Nephron (organoid): ENCODE measurements at regions not wholly inside any gene's neighbourhood (a gene's known extent, or its start where the extent isn't known, plus 50 kb on each side); places are given as distances from the start of the nearest gene placed in this dataset.

Experiments used
- H3K27ac Mint-ChIP-seq, 3 experiments: 2 replicates each; pipeline ENCODE4 v1.8.0; 2020; ENCODE audit warnings: mixed read lengths in 3 of 3, mild to moderate bottlenecking in 2 of 3, moderate library complexity in 1 of 3
- H3K27me3 Mint-ChIP-seq: 2 replicates; pipeline ENCODE4 v1.8.0; 2021; ENCODE audit warnings: low read depth, mild to moderate bottlenecking, moderate library complexity, mixed read lengths
- H3K36me3 Mint-ChIP-seq: 2 replicates; pipeline ENCODE4 v1.8.0; 2020; ENCODE audit warnings: low read depth, mixed read lengths
- H3K4me1 Mint-ChIP-seq: 2 replicates; pipeline ENCODE4 v1.8.0; 2020; ENCODE audit warnings: mixed read lengths
- H3K4me3 Mint-ChIP-seq, 3 experiments: 2 replicates each; pipeline ENCODE4 v1.8.0; 2020; ENCODE audit warnings: mild to moderate bottlenecking in 3 of 3, mixed read lengths in 3 of 3, moderate library complexity in 2 of 3
- H3K9me3 Mint-ChIP-seq: 2 replicates; pipeline ENCODE4 v1.8.0; 2020; ENCODE audit warnings: mixed read lengths
- TF ChIP-seq, protein P1 (sequence below), 3 experiments: fragments of 200-600 bp; sonication (generic); IDR thresholded peaks; one replicate each; pipeline ENCODE4 v1.5.0; 2021; ENCODE audit warnings: antibody characterized with exemption in 3 of 3; ENCODE audit not compliant: unreplicated experiment in 3 of 3

GRCh38 chr2:119082821-119083400 lies 75.6 kb downstream of the C1QL2 start:
- Mint-ChIP-seq H3K36me3 (no peaks in the 10 kb centered on the region), H3K9me3 (peaks cover 2% of the 10 kb centered on the region), H3K4me3 (no peak overlapping the region), H3K27me3 (peaks cover 4% of the 10 kb centered on the region), H3K27ac (no peak overlapping the region), H3K4me1 (peaks cover 38% of the 10 kb centered on the region)
- TF ChIP-seq, protein P1, sequence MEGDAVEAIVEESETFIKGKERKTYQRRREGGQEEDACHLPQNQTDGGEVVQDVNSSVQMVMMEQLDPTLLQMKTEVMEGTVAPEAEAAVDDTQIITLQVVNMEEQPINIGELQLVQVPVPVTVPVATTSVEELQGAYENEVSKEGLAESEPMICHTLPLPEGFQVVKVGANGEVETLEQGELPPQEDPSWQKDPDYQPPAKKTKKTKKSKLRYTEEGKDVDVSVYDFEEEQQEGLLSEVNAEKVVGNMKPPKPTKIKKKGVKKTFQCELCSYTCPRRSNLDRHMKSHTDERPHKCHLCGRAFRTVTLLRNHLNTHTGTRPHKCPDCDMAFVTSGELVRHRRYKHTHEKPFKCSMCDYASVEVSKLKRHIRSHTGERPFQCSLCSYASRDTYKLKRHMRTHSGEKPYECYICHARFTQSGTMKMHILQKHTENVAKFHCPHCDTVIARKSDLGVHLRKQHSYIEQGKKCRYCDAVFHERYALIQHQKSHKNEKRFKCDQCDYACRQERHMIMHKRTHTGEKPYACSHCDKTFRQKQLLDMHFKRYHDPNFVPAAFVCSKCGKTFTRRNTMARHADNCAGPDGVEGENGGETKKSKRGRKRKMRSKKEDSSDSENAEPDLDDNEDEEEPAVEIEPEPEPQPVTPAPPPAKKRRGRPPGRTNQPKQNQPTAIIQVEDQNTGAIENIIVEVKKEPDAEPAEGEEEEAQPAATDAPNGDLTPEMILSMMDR (IDR thresholded peaks at IDR 0.05; ENCODE audit: unreplicated experiment in 3 of 3): no peak

DNA sequence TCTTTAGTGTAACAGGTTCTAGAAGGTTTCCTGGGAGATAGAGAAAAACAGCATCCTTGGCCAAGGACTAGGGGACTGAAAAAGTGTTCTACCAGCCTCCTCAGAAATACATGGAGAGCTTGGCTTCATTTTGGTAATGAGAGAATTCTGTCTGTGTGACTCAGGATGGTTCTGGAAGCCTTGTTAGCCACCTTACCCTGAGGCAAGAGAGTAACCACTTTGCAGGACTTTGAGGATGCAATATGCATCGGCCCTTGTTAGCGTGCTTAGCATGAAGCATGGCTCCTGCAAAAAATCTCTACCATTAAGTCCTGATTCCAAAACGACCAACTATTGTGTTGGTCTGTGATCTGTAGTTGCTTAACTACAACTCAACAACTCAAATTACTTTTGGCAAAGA lies 79.8 kb downstream of the C1QL2 start:
- TF ChIP-seq, protein P1 (IDR thresholded peaks at IDR 0.05; ENCODE audit: unreplicated experiment in 3 of 3): no peak
- H3K27me3 Mint-ChIP-seq: peaks cover 13% of the 10 kb centered on the region
- no peak overlapping the region for H3K27ac Mint-ChIP-seq
- H3K36me3 Mint-ChIP-seq: no peaks in the 10 kb centered on the region
- H3K9me3 Mint-ChIP-seq: peaks cover 2% of the 10 kb centered on the region
- no peak overlapping the region for H3K4me3 Mint-ChIP-seq
- peaks cover 10% of the 10 kb centered on the region for H3K4me1 Mint-ChIP-seq

DNA sequence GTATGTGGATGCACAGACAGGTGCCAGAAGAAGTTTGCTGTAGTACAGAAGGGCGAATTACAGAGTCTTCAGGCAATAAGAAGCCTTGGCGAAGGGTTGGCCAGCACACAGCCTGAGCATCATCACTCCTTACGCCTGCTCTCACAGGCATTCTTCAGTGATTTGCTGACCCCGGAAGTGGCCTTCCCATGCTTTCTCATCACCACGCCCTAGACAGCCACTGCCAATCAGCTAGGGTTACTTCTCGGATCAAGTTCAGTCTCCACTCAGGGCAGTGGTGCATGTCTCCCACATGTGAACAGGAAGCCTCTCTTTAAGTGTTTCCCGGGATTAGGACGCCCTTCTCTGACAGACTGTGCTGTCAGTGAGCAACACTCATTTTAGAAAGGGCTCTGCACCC lies 81.8 kb downstream of the C1QL2 start:
- Mint-ChIP-seq H3K27me3 (peaks cover 13% of the 10 kb centered on the region), H3K9me3 (no peaks in the 10 kb centered on the region), H3K4me1 (no peaks in the 10 kb centered on the region), H3K4me3 (no peak overlapping the region), H3K27ac (no peak overlapping the region), H3K36me3 (no peaks in the 10 kb centered on the region)
- TF ChIP-seq, protein P1 (IDR thresholded peaks at IDR 0.05; ENCODE audit: unreplicated experiment in 3 of 3): no peak

GRCh38 chr2:119073213-119073612 lies 85.3 kb downstream of the C1QL2 start:
- Mint-ChIP-seq H3K27ac (no peak overlapping the region), H3K9me3 (no peaks in the 10 kb centered on the region), H3K36me3 (no peaks in the 10 kb centered on the region), H3K27me3 (peaks cover 13% of the 10 kb centered on the region), H3K4me3 (no peak overlapping the region), H3K4me1 (no peaks in the 10 kb centered on the region)
- TF ChIP-seq, protein P1 (IDR thresholded peaks at IDR 0.05; ENCODE audit: unreplicated experiment in 3 of 3): no peak

GRCh38 chr2:119071476-119071875 lies 87.1 kb downstream of the C1QL2 start:
- H3K4me3 Mint-ChIP-seq: no peak overlapping the region
- no peaks in the 10 kb centered on the region for H3K4me1 Mint-ChIP-seq
- no peak overlapping the region for H3K27ac Mint-ChIP-seq
- TF ChIP-seq, protein P1 (IDR thresholded peaks at IDR 0.05; ENCODE audit: unreplicated experiment in 3 of 3): no peak
- H3K27me3 Mint-ChIP-seq: peaks cover 4% of the 10 kb centered on the region
- no peaks in the 10 kb centered on the region for H3K36me3 Mint-ChIP-seq
- no peaks in the 10 kb centered on the region for H3K9me3 Mint-ChIP-seq

GRCh38 chr2:119069781-119070180 lies 88.8 kb downstream of the C1QL2 start:
- Mint-ChIP-seq H3K36me3 (no peaks in the 10 kb centered on the region), H3K4me3 (no peak overlapping the region), H3K9me3 (no peaks in the 10 kb centered on the region)

More at GRCh38 chr2:119069781-119070180, 88.8 kb downstream of the C1QL2 start:
- TF ChIP-seq, protein P1 (IDR thresholded peaks at IDR 0.05; ENCODE audit: unreplicated experiment in 3 of 3): no peak
- Mint-ChIP-seq H3K4me1 (no peaks in the 10 kb centered on the region), H3K27ac (no peak overlapping the region), H3K27me3 (peaks cover 3% of the 10 kb centered on the region)
